HS-5 (cell line): ENCODE measurements at regions not wholly inside any gene's neighbourhood (a gene's known extent, or its start where the extent isn't known, plus 50 kb on each side); places are given as distances from the start of the nearest gene placed in this dataset.

Experiments used
- DNase-seq: peaks from one replicate; pipeline ENCODE4 v3.0.0-alpha.2; 2012; ENCODE audit warnings: low read depth

DNA sequence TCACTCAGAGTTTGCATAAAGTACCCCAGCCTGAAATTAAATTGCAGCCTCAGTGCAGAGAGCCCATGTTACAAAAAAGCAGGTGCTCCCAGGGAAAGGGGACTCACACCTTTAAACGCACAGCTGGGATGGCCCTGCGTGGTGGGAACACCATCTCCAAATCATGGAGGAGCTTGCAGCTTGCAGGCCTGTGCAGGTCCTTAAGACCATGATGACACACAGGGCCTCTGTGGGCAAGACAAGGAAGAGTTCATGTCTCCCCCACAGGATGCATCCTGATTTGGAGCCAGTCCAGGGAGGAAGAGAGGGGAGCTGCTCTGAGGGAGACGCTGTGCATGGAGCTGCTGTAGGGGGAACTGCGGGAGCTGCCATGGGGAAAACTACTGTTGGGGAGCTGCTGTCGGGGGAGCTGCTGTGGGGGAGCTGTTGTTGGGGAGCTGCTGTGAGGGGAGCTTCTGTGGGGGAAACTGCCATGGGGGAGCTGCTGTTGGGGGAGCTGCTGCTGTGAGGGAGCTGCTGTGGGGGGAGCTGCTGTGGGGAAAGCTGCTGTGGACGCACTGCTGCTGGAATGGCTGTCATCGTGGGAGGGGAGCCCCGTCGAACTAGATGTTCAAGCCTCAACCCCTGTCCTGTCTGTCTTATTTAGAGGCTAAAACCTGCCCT, 113.9 kb downstream of the MATN1 start:
- no peak for DNase-seq

DNA sequence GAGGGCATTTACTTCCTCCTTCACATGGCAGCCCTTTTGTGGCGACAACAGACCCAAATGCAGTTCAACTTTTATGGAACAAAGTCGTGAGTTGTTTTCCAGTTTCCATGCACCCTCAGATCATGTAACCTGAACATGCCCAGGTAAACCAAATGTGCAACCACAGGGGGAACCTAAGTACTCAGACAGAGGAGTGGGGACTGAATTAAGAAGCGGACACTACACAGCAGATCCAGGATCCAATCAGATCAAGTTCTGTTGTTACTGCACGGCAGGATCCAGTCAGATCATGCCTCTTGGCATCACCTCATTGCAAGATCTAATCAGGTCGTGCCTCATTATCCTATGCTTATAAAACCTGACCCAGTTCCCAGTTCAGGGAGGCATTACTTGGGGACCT, 115.7 kb downstream of the MATN1 start:
- no peak for DNase-seq

DNA sequence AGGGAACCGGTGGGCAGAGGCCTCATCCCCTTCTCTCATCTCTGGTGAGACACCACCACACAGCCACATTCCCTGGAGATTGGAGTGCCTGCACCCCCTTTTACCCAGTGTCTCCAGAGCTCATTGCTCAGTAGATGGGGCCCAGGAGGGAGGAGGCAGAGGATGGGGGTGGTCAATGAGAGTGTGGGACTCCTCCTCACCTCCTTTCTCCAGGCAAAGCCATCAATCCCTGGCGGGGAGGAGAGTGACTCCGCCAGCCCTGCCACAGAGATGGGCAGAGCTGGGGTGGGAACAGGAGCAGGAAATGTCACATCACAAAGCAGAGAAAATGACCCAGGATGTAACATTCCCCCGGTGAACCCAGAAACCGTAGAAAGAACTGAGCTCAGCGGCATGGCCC, 117.2 kb downstream of the MATN1 start:
- DNase-seq, result no peak

DNA sequence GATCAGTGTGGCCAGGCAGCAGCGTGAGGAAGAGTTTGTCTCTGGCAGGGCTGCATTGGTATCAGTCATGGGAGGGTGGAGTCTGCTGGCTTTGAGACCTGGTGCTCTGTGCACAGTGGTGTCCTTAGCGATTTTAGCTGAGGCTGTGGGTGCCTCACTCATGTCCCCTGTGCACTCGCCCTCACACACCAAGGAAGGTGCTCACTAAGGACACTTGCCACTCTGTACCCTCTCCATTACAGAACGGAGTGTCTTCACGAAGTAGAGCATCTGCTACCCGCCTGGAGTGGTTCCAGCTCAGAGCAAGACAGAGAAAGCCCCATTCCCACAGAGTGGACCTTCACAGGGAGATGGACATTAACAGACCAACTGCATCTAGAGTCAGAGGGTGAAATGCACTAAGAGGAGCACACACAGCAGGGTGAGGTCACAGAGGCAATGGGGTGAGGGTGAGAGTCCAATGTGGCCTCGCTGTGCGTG, 117.9 kb downstream of the MATN1 start:
- DNase-seq, result no peak

DNA sequence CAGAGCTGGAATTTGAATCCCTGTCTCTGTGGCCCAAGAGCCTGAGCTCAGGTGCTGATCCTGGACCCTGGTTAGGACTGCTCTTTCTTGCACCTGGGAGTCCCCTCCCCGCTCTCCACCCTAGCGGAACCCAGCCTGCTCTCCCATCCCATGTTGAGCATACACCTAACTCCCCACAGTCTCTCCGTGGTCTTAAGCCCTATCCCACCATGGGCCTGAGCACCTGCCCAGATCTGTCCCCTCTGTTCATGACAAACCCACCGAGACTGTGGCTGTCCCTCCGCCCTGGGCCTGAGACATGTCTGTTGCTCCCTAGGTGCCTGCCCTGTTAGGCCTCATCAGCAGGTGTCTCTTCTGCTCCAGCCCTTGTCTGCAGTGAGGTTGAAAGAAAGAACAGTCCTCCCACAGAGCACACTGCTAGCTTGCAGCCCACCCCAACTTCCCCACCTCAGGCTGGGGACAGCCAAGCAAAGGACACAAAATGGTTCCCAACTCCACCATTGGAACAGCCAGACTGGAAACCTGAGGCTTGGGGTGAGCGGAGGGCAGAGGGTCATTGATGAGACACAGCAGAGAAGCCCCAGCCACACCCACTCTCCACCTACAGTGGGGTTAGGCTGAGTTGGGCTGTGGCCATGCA, 118.5 kb downstream of the MATN1 start:
- DNase-seq, result no peak

DNA sequence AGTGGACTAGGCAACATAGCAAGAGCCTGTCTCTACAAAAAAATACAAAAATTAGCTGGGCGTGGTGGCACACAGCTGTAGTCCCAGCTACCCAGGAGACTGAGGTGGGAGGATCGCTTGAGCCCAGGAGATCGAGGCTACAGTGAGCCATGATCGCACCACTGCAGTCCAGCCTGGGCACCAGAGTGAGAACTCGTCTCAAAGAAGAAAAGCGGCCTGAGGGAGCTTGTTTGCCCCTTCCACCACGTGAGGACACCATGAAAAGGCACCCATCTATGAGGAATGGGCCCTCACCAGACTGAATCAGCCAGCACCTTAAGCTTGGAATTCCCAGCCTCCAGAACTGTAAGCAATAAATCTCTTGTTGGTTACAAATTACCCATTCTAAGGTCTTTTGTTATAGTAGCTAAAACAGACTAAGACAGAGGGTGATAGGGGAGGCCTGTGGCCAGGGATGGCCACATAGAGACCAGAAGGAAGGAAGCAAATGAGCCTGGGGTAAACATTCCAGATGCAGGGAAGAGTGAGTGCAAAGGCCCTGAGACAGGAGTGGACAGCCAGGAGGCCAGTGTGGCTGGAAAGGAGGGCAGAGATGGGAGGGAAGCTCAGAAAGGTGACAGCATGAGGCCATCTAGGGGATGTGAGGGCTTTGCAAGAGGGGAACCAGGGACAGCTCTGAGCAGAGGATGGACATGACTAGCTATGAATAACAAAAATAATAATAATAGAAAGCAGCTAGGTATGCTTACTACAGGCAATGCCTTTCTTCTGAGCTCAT, 120.1 kb downstream of the MATN1 start:
- no peak for DNase-seq

DNA sequence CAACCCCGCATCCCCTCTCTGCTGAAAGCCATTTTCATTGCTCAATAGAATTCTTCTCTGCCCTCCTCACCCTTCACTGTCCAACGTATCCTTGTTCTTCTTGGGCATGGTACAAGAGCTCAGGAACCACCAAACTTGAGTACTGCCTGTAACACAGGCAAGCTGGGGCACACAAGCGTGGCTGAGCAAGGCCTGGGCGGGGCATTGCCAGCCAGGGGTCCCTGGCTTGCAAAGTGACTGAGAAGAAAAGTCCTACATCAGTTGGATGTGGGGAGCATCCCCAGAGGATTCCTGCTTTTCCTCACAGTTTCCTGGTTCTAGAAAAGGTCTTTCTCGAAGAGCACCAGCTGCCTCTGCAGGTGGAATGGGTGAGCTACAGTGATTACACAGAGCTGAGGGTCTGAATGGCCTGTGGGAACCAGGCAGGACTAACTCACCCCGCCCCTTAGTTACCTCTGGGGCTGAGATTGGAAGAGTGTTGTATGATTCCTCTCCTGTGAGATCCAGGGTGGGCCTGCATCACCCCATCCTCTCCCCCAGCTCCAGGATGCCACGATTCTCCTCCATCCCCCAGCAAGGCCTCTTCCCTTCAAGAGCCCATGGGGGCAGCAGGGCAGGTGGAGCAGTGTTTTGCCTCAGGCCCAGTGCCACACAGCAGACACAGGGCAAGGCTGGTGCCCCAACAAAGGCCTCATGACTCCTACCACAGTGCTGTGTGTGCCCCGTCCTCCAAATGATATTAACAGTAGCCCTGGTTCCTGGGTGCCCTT, 121.9 kb downstream of the MATN1 start:
- no peak for DNase-seq

DNA sequence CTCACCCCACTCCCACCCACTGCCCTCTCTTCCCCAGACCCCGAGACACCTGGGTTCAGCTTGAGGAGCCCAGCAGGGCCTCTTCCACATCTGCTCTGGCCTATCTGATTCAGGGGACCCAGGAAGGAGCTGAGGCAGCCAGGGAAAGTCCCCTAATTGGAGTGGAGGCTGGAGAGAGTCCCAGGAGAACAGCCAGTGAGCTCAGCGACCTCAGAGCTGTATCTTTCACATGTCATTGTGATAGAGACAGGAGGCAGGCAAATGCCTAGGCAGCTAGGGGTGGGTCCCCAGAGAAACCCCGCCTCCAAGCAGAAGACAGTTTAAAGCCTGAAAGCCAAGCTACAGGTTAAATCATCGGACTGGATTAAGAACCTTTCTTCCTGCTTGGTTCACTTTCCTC, 122.7 kb downstream of the MATN1 start:
- DNase-seq, result no peak

DNA sequence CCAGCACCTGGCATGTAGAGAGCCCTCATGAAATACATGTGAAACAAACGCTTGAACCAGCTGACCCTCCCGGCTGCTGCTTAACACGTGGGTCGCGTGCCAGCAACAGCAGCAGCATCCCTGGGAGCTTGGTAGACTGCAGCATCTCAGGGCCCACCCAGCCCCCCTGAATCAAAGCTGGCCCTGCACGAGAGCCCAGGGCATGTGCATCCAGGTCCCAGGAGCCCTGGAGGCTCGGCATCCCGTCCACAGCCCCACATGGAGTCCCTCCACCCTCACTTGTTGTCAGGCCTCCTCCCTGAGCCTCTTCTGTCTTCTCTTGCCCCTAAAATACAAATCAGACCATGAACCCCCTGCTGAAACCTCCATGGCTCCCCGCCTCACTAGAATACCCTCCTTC, 123.1 kb downstream of the MATN1 start:
- no peak for DNase-seq

DNA sequence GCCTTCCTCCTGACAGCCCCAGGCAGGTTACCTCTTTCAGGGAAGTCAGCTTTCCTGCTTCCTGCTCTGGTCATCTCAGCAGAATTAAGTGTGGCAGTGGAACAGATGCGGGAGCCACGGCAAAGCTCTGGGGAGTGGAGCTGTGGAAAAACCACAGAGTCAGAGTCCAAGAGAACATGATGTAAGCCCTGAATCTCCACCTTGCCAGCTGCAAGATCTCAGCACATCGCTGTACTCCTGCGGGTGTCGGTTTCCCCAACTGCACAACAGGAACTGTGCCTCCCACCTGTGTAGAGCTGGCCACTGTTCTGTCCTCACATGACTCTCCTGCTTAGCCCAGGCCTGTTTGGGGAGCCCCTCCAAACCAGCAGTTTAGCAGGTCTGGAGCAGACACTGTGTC, 123.7 kb downstream of the MATN1 start:
- DNase-seq, result no peak

DNA sequence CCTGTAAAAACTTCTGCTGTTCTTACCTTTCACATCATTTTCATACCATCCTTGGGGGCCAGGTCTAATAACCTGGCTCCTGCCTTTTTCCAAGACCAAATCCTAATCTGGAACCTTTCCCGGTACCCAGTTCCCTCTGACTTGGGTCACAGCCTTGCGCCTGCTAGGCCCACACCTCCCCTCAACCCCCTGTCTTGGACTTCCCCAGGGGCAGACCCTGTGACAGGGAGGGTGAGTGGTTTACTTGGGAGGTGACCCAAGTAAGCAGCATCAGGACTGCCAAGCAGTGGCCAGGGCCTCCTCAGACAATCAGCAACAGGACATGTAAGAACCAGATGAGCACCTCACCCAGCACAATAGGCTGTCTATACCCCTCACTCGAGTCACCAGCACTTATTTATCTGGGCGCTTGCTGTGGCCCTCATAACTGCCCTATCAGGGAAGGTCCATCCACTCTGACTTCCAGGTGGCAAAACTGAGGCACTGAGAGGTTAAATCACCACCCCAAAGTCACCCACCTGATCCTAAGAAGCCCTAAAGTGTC, 124.7 kb downstream of the MATN1 start:
- no peak for DNase-seq

DNA sequence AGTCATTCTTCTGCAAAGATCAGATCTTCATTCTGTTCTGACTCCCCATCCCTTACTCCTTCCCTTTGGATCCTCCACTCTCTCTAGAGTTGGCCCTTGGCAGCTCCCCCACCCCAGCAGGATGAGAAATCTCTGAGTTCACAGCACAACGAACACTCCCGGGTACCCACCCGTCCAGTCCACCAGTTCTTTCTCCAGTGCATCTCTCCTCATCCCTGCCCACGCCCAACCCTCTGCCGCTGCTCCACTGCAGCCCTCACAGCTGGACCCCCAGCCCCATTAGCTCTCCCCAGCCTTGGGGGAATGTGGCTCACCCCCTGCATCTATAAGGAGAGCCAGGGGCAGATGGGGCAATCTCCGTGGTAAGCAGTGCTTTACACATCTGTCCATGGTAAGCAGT, 125.7 kb downstream of the MATN1 start:
- no peak for DNase-seq

DNA sequence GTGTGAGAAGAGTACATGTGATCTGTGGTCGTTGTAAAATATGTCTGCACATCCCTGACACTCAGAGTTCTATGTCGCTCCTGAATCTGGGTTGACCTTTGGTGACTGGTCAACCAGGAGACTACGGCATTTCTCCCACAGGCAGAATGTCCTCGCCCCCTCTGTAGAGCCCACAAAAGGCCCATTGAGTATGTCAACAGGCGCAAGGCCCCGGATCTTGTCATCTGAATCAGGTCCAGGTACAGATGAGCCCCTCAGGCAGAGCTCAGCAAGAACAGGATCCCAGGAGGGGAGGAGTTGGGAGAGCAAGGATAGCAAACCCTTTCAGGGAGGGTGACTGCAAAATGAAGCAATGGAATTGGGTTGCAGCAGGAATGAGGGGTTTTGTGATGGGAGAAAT, 126.5 kb downstream of the MATN1 start:
- no peak for DNase-seq

DNA sequence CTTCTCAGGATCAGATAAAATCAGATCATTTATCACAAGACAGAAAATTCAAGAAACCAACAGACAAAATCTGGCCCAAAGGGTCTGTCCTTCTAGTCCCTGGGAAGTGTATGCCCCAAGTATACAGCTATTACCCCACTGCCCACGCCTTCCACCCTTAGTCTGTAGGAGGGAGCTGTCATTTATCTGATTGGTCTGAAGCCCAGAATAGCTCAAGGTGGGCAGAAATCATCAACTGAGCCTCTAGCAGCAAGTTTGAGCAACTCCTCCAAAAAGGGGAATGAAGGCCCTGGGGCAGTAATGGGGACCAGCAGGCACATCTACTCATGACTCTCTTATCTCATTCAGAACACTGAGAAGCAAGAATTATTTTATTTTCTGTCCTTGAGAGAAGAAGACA, 126.9 kb downstream of the MATN1 start:
- DNase-seq, result no peak

DNA sequence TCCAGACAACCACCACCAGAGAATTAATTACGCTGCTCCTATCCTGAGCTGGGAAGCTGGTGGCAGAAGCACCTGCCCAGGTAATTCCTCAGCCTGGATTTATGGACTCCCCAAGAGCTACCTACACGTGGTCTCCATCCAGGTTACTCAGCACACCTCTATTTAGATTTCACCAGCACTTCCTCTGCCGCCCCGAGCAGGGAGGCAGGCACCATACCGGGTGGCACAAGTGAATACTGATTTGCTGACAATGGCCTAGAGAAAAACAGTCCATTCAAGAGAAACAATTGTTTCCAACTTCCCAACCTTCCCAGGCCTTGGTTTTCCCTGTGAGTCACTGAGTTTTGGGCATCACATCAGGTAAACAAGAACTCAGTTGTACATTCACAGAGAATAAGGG, 134.3 kb downstream of the MATN1 start:
- DNase-seq, result no peak

DNA sequence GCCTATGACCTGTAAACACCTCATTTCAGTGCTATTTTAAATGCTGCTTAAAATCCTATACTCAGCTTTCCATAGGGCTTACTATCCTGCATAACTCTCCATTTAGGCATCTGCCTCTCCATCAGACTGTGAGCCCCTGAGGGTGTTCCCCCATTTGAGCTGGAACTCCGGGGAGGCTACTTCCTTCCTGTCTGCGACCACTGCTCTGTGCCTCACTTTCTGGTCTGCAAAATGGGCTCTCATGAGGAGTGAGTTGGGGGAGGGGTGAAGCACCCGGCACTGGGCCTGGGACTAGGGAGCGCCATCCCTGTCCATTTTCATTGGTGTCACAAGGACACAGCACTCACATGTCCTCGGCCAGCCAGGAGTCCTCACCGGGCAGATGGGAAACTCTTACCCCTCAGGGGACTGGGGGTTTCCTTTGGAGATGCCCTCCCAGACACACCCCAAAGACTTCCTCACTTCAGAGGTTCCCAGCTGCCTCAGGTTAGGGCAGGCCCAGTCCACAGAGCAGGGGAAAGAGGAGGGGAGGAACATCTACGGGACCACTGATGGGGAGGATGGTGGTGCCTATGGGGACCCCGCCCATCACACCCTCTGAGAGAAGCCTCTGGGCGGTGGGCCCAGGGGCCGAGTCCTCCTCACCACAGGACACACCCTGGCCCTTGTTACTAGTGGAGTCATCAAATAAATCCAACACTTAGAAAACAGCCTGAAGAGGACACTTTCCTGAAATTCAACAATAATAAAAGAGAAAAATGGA, 134.9 kb downstream of the MATN1 start:
- no peak for DNase-seq

DNA sequence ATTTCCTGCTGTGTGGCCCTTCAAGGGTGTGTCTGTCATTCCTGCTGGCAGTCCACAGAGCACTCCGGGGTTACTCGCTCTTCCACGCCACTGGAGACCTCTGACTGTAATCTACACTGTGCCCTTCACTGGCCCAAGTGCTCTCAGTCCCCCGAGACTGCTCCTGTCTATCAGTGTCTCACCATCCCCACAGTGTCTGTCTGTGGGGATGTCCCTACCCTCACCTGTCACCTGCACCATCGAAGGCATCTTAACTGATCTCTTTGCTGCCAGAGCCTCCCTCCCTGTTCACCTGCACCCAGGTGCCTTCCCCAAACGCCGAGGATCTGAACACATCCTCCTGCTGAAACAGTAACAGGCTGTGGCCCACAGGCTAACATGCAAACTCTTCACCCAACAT, 136.7 kb downstream of the MATN1 start:
- no peak for DNase-seq

DNA sequence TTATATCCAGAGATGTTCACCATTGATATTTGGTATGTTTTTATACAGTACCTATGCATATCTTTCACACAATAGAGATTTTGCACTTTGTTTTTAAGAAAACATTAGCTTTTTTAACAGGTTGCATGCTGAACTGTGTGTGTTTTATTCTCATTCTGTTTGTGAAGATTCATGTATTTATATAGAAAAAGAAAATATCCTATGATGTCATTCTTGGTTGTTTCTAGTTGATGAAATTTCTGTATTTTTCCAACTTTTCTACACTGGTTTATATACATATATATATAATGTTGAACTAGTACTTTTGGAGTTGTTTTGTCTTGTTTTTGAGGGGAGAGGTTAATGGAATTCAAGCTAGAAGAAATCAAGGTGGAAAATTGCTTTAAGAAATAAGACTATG, 143.8 kb downstream of the MATN1 start:
- no peak for DNase-seq

DNA sequence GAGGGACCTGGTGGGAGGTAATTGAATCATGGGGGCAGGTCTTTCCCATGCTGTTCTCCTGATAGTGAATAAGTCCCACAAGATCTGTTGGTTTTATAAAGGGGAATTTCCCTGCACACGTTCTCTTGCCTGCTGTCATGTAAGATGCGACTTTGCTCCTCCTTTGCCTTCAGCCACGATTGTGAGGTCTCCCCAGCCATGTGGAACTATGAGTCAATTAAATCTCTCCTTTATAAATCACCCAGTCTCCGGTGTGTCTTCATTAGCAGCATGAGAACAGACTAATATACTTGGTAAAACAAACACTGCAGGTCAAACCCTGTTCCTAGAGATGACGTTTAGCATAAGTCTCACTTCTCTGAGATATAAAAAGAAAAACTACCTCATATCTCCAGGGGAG, 148.3 kb downstream of the MATN1 start:
- no peak for DNase-seq

DNA sequence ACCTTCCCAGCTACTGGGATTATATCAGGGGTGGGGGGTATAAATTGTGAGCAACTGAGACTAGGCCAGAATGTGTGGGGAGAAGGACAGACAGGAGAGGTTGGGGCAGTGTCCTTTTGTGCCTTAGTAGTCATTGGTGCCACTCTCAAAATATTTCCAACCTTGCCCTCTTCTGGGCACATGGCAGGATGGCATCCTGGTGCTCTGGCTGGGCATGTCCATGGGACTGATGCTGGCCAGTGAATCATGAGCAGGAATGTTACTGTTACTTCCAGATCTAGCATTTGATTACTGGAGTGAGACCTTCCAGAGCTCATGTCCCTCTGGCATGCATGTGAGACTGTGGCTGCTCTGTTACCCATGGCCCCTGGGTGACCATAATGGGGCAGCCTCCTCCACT, 151.2 kb downstream of the MATN1 start:
- DNase-seq, result no peak

DNA sequence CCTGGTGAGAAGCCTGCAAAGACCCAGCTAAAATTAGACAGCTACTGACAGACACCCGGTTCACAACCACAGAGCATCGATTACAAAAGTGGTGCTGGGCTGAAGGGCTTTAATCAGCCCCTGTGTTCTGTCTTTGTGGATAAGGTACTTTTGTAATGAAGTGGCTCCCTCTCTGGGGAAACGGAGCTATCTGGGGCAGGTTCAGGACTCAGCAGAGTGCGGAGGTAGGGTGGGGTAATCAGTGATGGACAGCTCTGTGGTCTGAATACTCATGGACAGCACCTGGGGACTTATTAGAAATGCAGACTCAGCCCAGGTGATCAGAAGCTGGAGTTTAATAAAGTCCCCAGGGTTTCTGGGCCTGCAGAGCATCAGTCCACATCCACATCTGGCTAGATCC, 152.0 kb downstream of the MATN1 start:
- no peak for DNase-seq

DNA sequence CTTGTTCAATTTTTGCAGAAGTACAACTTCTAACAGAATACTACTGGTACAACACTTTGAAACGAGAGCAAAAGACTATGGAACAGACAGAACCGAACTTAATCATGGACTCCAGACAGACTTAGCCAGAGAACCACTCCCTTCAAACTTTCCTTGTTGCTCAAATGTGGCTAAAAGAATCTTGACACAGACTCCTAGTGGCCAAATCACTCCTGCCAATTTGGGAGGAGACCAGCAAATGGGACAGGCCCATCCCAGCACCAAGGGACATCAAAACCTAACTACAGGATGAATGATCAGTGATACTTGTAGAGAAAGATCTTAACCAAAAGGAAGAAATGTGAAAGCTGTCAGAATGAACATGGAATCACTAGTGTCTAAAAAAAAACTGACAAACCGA, 154.0 kb downstream of the MATN1 start:
- DNase-seq, result no peak
